Islet precursor cell (in vitro differentiated cells): ENCODE measurements at regions not wholly inside any gene's neighbourhood (a gene's known extent, or its start where the extent isn't known, plus 50 kb on each side); places are given as distances from the start of the nearest gene placed in this dataset.
"Not testable (repeated sequence)": the region's sequence is repeated elsewhere in the genome, so short reads cannot be mapped to it uniquely, and the experiment has no call there.

Experiments
- DNase-seq: peaks from one replicate; pipeline ENCODE4 v3.0.0-alpha.2; 2018

DNA sequence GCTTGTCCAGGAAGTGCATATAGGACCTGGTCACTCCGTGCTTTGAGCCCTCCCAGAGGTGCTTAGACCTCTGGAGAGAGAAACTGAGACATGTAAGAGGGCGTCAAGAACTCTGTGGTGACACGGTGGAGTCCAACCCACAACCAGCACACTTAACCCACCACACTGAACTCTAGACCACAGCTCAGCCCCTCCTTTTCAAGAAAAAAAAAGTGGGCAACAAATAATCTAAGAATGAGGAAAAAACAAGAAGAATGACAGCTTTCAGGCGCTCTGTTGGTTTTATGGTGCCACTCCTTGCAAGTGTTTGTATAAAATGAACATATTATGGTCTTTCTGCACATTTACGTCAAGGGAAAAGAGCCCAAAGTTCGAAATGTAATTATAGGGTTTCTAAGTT is 50.2 kb upstream of the SNAPC3 start:
- DNase-seq, result no peak

DNA sequence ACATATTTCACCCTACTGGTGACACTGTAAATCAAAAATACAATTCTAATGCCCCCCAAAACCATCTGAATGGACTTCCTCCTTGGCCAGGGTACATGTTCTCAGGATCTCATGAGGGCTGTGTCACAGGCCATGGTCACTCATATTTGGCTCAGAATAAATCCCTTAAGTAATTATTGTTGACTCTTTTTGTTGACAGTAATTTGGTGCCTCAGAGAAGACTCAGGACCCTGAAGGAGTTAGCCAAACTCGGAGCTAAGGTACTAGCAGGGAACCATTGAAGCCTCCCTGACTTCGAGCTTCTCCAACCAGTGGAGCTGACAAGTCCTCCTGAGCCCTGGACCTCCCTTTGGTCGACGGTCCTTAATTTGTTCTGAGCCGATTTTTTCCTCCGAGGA is 51.2 kb upstream of the SNAPC3 start:
- no peak for DNase-seq

DNA sequence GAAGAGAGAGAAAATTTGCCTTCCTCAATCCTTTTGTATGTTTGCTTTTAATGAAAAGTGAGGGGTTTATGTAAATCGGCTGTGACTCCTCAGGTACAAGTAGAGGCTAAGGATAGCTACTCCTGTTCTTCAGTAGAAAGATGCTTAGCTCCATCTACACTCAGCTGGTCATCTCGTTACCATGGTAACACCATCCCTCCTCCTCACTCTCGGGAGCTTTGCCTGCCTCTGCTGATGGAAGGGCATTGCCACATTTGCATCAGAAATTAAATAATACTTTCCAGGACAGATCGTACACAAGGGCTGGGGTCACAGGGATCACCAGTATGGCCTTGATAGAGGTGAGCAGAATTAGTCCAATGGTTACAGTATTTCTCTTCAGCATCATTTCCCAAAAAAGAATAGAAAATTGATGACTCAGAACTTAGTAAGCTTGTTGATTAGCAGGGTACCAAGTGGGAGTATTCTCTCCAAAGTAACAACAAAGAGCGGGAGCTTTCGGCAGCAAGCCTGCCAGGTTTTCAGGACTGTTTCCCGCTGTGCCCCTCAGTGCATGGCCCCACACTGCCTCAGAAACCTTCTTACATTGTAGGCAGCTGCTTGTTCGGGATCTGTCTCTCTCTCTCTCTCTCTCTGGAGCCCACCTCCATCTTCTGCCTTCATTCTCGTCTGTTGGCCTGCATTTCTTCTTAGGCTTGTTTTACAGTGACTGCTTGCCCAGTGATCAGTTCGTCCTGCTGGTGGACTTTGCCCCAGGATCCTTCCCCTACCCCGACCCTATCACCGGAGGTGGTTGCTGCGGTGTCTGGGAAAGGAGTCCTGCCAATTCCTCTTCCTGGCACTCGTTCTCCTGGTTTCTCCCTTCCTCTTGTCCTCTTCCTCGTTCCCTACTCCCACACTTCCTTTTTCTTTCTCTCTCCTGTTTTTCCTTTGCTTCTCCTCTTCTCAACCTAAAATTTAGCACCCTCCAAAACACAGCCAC is 51.9 kb upstream of the SNAPC3 start:
- no peak for DNase-seq

DNA sequence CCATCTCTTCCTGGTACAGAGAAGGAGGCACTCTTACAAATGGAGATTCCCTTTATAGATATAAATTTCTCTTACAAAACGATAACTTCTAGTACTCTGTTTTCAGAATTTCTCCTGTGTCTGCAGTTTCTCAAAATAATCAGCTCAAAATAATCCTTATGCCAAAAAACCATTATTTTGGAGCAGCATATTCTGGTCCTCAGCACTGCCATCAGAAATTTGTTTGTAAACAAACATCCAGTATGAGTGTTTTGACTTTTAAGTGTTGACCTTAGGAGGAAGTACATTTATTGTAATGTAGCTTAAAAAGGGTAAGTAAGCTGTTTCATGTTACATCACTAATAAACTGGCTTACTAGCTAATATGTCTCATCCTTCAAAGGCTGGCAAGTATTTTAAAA is 52.8 kb upstream of the SNAPC3 start:
- DNase-seq, result no peak

DNA sequence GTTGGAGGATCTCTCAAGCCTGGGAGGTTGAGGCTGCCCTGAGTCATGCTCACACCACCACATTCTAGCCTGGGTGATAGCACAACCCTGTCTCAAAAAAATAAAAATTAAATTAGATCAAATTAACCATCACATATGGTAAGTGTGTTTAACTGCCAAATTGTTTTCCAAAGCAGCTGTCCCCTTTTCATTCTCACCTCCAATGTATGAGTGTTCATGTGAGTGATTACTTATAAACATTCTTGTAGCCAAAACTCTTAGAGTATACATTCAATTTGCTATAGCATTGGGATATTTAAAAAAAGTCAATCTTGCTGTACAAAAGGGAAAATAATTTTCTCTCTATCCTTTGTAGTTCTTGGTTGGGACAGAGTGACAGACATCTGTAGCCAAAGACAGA is 53.4 kb upstream of the SNAPC3 start:
- DNase-seq, result no peak

DNA sequence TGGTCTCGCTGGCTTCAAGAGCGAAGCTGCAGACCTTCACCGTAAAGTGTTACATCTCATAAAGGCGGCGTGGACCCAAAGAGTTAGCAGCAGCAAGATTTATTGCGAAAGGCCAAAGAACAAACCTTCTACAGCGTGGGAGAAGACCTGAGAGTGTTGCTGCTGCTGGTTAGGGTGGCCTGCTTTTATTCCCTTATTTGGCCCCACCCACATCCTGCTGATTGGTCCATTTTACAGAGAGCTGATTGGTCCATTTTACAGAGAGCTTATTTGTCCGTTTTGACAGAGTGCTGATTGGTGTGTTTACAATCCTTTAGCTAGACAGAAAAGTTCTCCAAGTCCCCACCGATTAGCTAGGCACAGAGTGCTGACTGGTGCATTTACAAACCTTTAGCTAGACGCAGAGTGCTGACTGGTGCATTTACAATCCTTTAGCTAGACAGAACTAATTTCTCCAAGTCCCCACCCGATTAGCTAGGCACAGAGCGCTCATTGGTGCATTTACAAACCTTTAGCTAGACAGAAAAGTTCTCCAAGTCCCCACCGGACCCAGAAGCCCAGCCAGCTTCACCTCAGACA is 57.6 kb upstream of the SNAPC3 start:
- DNase-seq, result not testable (repeated sequence)

DNA sequence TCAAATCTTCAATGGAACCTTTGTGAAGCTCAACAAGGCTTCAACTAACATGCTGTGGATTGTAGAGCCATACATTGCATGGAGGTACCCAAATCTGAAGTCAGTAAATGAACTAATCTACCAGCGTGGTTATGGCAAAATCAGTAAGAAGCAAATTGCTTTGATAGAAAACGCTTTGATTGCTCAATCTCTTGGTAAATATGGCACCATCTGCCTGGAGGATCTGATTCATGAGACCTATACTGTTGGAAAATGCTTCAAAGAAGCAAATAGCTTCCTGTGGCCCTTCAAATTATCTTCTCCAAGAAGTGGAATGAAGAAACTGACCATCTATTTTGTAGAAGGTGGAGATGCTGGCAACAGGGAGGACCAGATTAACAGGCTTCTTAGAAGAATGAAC is 54.7 kb upstream of the TTC39B start:
- DNase-seq, result no peak

DNA sequence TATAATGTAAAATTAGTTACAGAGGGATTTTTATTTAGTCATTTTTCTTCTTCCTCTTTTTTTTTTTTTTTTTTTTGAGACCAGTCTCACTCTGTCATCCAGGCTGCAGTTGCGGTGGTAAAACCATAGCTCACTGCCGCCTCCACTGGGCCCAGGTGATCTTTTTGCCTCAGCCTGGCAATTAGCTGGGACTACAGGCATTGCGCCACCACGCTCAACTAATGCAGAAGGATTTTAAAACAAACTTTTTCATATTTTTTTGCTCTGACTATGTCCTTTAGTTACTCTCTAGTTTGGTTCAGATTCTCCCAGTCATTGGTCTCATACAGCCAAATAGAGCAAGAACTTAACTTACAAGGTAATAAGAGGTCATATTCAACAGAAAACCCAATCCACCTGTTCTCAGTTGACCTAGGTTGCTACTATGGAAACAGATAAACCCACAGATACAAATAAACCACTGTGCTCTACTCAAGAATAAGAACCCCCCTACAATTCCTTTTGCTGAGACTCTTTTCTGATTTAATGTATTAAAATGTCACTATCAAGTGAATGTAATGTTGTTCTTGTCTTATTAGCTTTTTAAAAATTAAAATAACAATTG is 50.1 kb upstream of the TTC39B start:
- peak; percentile 59 for DNase-seq
